ENCODE measurements at regions not wholly inside any gene's neighbourhood (a gene's known extent, or its start where the extent isn't known, plus 50 kb on each side); places are given as distances from the start of the nearest gene placed in this dataset.

DNA sequence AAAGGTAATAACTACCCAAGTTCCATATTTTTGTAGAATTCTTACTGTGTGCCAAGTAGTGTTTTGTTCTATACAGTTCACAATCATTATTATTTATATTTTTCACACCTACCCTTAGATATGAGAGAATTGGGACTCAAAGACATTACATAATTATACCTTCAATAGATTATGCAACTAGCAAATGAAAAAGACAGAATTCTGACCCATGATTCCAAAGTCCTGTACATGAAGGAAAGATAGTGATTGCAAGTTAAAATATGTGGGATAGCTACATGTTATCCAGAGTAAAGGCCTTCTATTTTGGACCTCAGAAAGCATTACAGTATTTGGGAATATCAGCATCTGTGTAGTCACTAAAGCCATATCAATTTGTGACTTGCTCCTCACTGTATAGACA lies 581.0 kb downstream of the ELAVL2 start:
- no peak overlapping the region for H3K27ac ChIP-seq (ENCODE audit: insufficient read depth, low read length)
- intact Hi-C loops (cut with micrococcal nuclease): no loop called here
- H2BK20ac ChIP-seq (ENCODE audit: low read depth, low read length): no peak overlapping the region
- H3K9me3 ChIP-seq (ENCODE audit: control insufficient read depth, insufficient read depth, low read length): peaks cover 4% of the 10 kb centered on the region; the same call in 1 of the 2 replicates
- H3K4me3 ChIP-seq (ENCODE audit: insufficient read depth, low read depth, low read length): no peak overlapping the region
- no peak overlapping the region for H3K4ac ChIP-seq (ENCODE audit: low read depth, low read length)
- DNase-seq (no peak), ATAC-seq (ENCODE audit: low read depth) (no peak)
- H3K79me1 ChIP-seq (ENCODE audit: low read depth in 1 of 2, low read length in 2 of 2): no peaks in the 10 kb centered on the region
- H3K4me1 ChIP-seq (ENCODE audit: control insufficient read depth, insufficient read depth, low read length): no peaks in the 10 kb centered on the region
- no peak overlapping the region for H3K4me2 ChIP-seq (ENCODE audit: low read depth, low read length)
- H2AFZ ChIP-seq (replicated peaks; ENCODE audit: low read length, poor library complexity): no peak overlapping the region
- H4K5ac ChIP-seq (ENCODE audit: low read depth, low read length): no peak overlapping the region
- no peak overlapping the region for H4K8ac ChIP-seq (ENCODE audit: low read depth in 2 of 2, low read length in 2 of 2)
- no peak overlapping the region for H3K23ac ChIP-seq (ENCODE audit: low read depth, low read length)
- no peak overlapping the region for H3K14ac ChIP-seq (replicated peaks; ENCODE audit: low read depth, low read length)
- H4K91ac ChIP-seq (ENCODE audit: insufficient read depth, low read depth, low read length): no peak overlapping the region
- no peaks in the 10 kb centered on the region for H3K27me3 ChIP-seq (ENCODE audit: control insufficient read depth, insufficient read depth, low read length)
- BruUV-seq (replicated peaks): no TSS peak
- no peak overlapping the region for H2BK15ac ChIP-seq (ENCODE audit: low read depth, low read length)
- no peak overlapping the region for H3K56ac ChIP-seq (ENCODE audit: extremely low read depth, insufficient read depth, low read length)
- POLR2A ChIA-PET (ENCODE audit: unreplicated experiment): no interaction called here
- H3K9me1 ChIP-seq (ENCODE audit: insufficient read depth, low read length): no peaks in the 10 kb centered on the region
- TF ChIP-seq, protein P1, sequence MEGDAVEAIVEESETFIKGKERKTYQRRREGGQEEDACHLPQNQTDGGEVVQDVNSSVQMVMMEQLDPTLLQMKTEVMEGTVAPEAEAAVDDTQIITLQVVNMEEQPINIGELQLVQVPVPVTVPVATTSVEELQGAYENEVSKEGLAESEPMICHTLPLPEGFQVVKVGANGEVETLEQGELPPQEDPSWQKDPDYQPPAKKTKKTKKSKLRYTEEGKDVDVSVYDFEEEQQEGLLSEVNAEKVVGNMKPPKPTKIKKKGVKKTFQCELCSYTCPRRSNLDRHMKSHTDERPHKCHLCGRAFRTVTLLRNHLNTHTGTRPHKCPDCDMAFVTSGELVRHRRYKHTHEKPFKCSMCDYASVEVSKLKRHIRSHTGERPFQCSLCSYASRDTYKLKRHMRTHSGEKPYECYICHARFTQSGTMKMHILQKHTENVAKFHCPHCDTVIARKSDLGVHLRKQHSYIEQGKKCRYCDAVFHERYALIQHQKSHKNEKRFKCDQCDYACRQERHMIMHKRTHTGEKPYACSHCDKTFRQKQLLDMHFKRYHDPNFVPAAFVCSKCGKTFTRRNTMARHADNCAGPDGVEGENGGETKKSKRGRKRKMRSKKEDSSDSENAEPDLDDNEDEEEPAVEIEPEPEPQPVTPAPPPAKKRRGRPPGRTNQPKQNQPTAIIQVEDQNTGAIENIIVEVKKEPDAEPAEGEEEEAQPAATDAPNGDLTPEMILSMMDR (conservative IDR thresholded peaks at IDR 0.05; ENCODE audit: low read depth, low read length): no peak
- H2AK9ac ChIP-seq (replicated peaks; ENCODE audit: low read depth, low read length, poor library complexity): no peak overlapping the region
- no peaks in the 10 kb centered on the region for H3K36me3 ChIP-seq (ENCODE audit: control insufficient read depth, insufficient read depth, low read length)
- H2AK5ac ChIP-seq (ENCODE audit: low read depth, low read length): no peak overlapping the region
- no peak overlapping the region for H3K18ac ChIP-seq (ENCODE audit: low read depth, low read length)
- dilution Hi-C loops (cut with HindIII; ENCODE audit: low sequenced_read_pairs, unreplicated experiment): no loop called here
- H2BK120ac ChIP-seq (ENCODE audit: low read depth, low read length): no peak overlapping the region
- in situ Hi-C loops (cut with MboI; ENCODE audit: low sequenced_read_pairs): no loop called here
- no peak overlapping the region for H2BK5ac ChIP-seq (ENCODE audit: low read depth, low read length, poor library complexity, severe bottlenecking)
- no peak overlapping the region for H3K9ac ChIP-seq (ENCODE audit: low read depth, low read length)
- CTCF ChIA-PET: no interaction called here
- H4K20me1 ChIP-seq (ENCODE audit: insufficient read depth, low read length): no peaks in the 10 kb centered on the region

Measured in IMR-90 (cell line).